ENCODE measurements at regions not wholly inside any gene's neighbourhood (a gene's known extent, or its start where the extent isn't known, plus 50 kb on each side); places are given as distances from the start of the nearest gene placed in this dataset.

DNA sequence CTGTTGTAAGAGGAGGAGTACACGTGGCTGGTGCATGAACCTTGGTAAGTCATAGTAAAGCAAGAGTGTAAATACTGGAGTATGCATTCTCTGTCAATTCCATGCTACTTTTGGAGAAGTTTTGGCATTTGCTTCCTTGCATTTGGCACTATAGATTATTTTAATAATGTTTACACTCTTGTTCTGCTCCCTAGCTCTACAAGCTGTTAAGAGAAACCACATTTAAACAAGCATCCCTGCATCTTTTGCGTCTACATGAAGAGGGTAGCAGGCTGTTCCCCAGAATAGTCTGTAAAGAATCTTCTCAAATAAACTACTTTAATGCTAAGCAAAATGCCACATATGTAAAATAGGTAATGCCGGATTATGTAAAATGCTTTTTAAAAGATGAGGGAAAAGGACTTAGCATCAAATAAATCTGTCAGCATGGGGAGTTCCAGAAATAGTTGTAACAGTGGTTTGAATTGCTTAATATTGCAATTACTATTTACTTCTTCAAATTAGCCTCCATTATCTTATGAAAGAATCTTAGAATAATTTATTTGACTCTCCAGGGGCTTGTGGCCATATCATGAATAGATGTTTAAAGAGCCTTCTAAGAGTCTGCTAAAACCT lies 2127.3 kb upstream of the WWC1 start (continued):
- TF ChIP-seq, protein P1, sequence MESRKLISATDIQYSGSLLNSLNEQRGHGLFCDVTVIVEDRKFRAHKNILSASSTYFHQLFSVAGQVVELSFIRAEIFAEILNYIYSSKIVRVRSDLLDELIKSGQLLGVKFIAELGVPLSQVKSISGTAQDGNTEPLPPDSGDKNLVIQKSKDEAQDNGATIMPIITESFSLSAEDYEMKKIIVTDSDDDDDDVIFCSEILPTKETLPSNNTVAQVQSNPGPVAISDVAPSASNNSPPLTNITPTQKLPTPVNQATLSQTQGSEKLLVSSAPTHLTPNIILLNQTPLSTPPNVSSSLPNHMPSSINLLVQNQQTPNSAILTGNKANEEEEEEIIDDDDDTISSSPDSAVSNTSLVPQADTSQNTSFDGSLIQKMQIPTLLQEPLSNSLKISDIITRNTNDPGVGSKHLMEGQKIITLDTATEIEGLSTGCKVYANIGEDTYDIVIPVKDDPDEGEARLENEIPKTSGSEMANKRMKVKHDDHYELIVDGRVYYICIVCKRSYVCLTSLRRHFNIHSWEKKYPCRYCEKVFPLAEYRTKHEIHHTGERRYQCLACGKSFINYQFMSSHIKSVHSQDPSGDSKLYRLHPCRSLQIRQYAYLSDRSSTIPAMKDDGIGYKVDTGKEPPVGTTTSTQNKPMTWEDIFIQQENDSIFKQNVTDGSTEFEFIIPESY (IDR thresholded peaks at IDR 0.05) = no peak

GRCh38 chr5:166165596-166165995 lies 2125.8 kb upstream of the WWC1 start:
- Histone ChIP-seq H3K36me3 (ENCODE audit: control insufficient read depth in 4 of 4, insufficient read depth in 3 of 4, low read depth in 1 of 4, low read length in 3 of 4) (no peaks in the 10 kb centered on the region), H3K9me3 (ENCODE audit: control insufficient read depth in 4 of 4, low read length in 3 of 4) (no peaks in the 10 kb centered on the region), H3K4me1 (ENCODE audit: control insufficient read depth in 4 of 4, insufficient read depth in 4 of 4, low read length in 3 of 4) (no peaks in the 10 kb centered on the region), H3K27me3 (ENCODE audit: control insufficient read depth in 4 of 4, insufficient read depth in 4 of 4, low read length in 3 of 4) (no peaks in the 10 kb centered on the region), H3K9ac (ENCODE audit: low read depth in 1 of 2, low read length in 2 of 2) (no peak overlapping the region), H3K27ac (ENCODE audit: low read depth in 1 of 2, low read length in 2 of 2) (no peak overlapping the region), H3K4me3 (ENCODE audit: low read depth in 1 of 3, low read length in 3 of 3) (no peak overlapping the region)
- TF ChIP-seq HNF4A (conservative IDR thresholded peaks at IDR 0.05) (no peak), TAF1 (conservative IDR thresholded peaks at IDR 0.05) (no peak), NR2F2 (IDR thresholded peaks at IDR 0.05) (no peak)
- TF ChIP-seq, protein P2, sequence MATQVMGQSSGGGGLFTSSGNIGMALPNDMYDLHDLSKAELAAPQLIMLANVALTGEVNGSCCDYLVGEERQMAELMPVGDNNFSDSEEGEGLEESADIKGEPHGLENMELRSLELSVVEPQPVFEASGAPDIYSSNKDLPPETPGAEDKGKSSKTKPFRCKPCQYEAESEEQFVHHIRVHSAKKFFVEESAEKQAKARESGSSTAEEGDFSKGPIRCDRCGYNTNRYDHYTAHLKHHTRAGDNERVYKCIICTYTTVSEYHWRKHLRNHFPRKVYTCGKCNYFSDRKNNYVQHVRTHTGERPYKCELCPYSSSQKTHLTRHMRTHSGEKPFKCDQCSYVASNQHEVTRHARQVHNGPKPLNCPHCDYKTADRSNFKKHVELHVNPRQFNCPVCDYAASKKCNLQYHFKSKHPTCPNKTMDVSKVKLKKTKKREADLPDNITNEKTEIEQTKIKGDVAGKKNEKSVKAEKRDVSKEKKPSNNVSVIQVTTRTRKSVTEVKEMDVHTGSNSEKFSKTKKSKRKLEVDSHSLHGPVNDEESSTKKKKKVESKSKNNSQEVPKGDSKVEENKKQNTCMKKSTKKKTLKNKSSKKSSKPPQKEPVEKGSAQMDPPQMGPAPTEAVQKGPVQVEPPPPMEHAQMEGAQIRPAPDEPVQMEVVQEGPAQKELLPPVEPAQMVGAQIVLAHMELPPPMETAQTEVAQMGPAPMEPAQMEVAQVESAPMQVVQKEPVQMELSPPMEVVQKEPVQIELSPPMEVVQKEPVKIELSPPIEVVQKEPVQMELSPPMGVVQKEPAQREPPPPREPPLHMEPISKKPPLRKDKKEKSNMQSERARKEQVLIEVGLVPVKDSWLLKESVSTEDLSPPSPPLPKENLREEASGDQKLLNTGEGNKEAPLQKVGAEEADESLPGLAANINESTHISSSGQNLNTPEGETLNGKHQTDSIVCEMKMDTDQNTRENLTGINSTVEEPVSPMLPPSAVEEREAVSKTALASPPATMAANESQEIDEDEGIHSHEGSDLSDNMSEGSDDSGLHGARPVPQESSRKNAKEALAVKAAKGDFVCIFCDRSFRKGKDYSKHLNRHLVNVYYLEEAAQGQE (IDR thresholded peaks at IDR 0.05) = peak; percentile 96
- WGBS = 30% methylated on average over 4 of the region's 4 CpGs
- no peak for DNase-seq (ENCODE audit: low spot score)

- DNase-seq (ENCODE audit: low spot score) = no peak
- Histone ChIP-seq H3K36me3 (ENCODE audit: control insufficient read depth in 4 of 4, insufficient read depth in 3 of 4, low read depth in 1 of 4, low read length in 3 of 4) (no peaks in the 10 kb centered on the region), H3K27ac (ENCODE audit: low read depth in 1 of 2, low read length in 2 of 2) (no peak overlapping the region), H3K4me3 (ENCODE audit: low read depth in 1 of 3, low read length in 3 of 3) (no peak overlapping the region), H3K4me1 (ENCODE audit: control insufficient read depth in 4 of 4, insufficient read depth in 4 of 4, low read length in 3 of 4) (no peaks in the 10 kb centered on the region), H3K27me3 (ENCODE audit: control insufficient read depth in 4 of 4, insufficient read depth in 4 of 4, low read length in 3 of 4) (no peaks in the 10 kb centered on the region), H3K9me3 (ENCODE audit: control insufficient read depth in 4 of 4, low read length in 3 of 4) (no peaks in the 10 kb centered on the region), H3K9ac (ENCODE audit: low read depth in 1 of 2, low read length in 2 of 2) (no peak overlapping the region)
- TF ChIP-seq MAX (IDR thresholded peaks at IDR 0.05) = no peak
- TF ChIP-seq HNF4A (conservative IDR thresholded peaks at IDR 0.05) = no peak
- TF ChIP-seq, protein P1 (IDR thresholded peaks at IDR 0.05) = no peak
- no peak for TF ChIP-seq FOXA1 (IDR thresholded peaks at IDR 0.05)
- TF ChIP-seq, protein P2 (IDR thresholded peaks at IDR 0.05) = no peak
- no peak for TF ChIP-seq JUND (IDR thresholded peaks at IDR 0.05)
- no peak for TF ChIP-seq FOXA2 (IDR thresholded peaks at IDR 0.05)
- no peak for TF ChIP-seq RXRA (IDR thresholded peaks at IDR 0.05)
- no peak for TF ChIP-seq YY1 (IDR thresholded peaks at IDR 0.05)
- no peak for TF ChIP-seq ATF3 (IDR thresholded peaks at IDR 0.05)
- no peak for TF ChIP-seq HNF4G (IDR thresholded peaks at IDR 0.05)
- 51% methylated on average over 5 of the region's 5 CpGs for WGBS
Measured at GRCh38 chr5:166166071-166166470, 2125.4 kb upstream of the WWC1 start.

Measured in liver (tissue), 7 donors.